HG03342 (cell line): ENCODE measurements at regions not wholly inside any gene's neighbourhood (a gene's known extent, or its start where the extent isn't known, plus 50 kb on each side); places are given as distances from the start of the nearest gene placed in this dataset.

Experiments
- ATAC-seq: cut with Tn5 transposase; IDR thresholded peaks from one replicate; pipeline ENCODE4 v1.9.1; 2021; ENCODE audit warnings: mild to moderate bottlenecking, moderate library complexity; ENCODE audit not compliant: unreplicated experiment

DNA sequence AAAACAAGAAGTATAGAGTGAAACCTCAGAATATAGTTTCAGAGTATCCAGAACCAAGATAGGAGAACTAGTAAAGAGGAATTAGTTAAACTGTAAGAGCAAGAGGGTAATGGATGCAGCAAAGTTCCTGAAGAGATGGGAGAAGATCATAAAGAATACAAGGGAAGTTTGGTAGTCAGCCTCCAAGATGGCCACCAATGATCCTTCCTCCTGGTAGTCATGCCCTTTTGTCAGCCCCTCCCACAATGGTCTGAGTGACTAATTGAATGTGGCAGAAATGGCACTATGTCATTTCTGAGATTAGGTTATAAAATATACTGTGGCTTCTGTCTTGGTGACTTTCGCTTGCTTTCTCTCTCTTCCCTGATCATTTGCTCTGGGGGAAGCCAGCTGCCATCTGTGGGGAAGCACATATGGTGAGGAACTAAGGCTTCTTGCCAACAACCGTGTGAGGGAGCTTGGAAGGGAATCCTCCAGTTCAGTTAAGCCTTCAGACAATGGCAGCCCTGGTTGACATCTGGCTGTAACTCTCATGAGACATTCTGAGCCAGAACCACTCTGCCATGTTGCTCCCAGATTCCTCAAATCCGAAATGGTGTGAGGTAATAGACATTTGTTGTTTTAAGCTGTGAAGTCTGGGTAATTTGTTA lies 55.3 kb upstream of the AMN1 start:
- ATAC-seq = no peak

GRCh38 chr12:31783556-31783955 lies 54.7 kb upstream of the AMN1 start:
- ATAC-seq = no peak

DNA sequence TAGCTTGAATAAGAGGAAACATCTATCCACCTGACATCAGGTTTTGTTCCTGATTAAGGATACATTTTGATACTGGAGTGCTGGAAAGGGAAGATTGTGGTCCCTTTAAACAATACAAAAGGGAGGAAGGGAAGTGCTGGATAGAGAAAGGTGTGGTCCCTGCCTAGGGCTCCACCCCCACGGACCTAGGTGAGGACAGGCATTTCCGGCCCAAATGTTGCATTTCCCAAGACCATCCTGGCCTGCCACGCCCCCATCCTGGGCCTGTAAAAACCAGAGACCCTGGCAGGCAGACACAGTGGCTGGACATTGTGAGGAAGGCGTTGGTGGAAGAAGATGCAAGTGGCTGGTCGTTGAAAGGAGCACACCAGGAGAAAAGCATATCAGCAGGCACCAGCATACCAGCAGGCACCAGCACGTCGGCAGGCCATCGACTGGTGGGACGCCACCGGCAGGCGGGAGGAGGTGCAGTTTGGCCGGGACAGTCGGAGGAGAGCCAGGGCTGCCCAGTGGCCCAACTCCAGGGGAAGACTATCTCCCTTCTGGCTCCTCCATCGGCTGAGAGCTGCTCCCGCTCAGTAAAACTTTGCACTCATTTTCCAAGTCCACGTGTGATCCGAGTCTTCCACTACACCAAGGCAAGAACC lies 53.2 kb upstream of the AMN1 start:
- ATAC-seq = no peak

GRCh38 chr12:31780096-31780495 lies 51.3 kb upstream of the AMN1 start:
- ATAC-seq = no peak

- no peak for ATAC-seq
Measured at GRCh38 chr12:31778687-31779086, 49.9 kb upstream of the AMN1 start.
